ENCODE measurements at regions not wholly inside any gene's neighbourhood (a gene's known extent, or its start where the extent isn't known, plus 50 kb on each side); places are given as distances from the start of the nearest gene placed in this dataset.

GRCh38 chr14:82190742-82191141, 657.1 kb upstream of the SEL1L start:
- no peak for DNase-seq

- no peak for DNase-seq
Observed at GRCh38 chr14:82192387-82192786, 658.7 kb upstream of the SEL1L start.

GRCh38 chr14:82223276-82223675, 689.6 kb upstream of the SEL1L start:
- no peak for DNase-seq

- no peak for DNase-seq
Observed at GRCh38 chr14:82224610-82225009, 691.0 kb upstream of the SEL1L start.

- DNase-seq, result no peak
Observed at GRCh38 chr14:82230748-82231147, 697.1 kb upstream of the SEL1L start.

- no peak for DNase-seq
Observed at GRCh38 chr14:82238649-82239048, 705.0 kb upstream of the SEL1L start.

- no peak for DNase-seq
Observed at GRCh38 chr14:82239223-82239622, 705.6 kb upstream of the SEL1L start.

GRCh38 chr14:82244791-82245190, 711.1 kb upstream of the SEL1L start:
- no peak for DNase-seq

- DNase-seq, result no peak
Observed at GRCh38 chr14:82251494-82251893, 717.8 kb upstream of the SEL1L start.

GRCh38 chr14:82270286-82270685, 736.6 kb upstream of the SEL1L start:
- DNase-seq, result no peak

GRCh38 chr14:82298811-82299210, 765.2 kb upstream of the SEL1L start:
- no peak for DNase-seq

GRCh38 chr14:82309199-82309598, 775.5 kb upstream of the SEL1L start:
- no peak for DNase-seq

GRCh38 chr14:82313889-82314288, 780.2 kb upstream of the SEL1L start:
- no peak for DNase-seq

GRCh38 chr14:82328442-82328841, 794.8 kb upstream of the SEL1L start:
- DNase-seq, result no peak

GRCh38 chr14:82341261-82341810, 807.7 kb upstream of the SEL1L start:
- DNase-seq, result no peak

- no peak for DNase-seq
Observed at GRCh38 chr14:82342596-82342995, 808.9 kb upstream of the SEL1L start.

- DNase-seq, result no peak
Observed at GRCh38 chr14:82345184-82345583, 811.5 kb upstream of the SEL1L start.

GRCh38 chr14:82354126-82354525, 820.5 kb upstream of the SEL1L start:
- DNase-seq, result no peak

- no peak for DNase-seq
Observed at GRCh38 chr14:82359201-82359600, 825.5 kb upstream of the SEL1L start.

GRCh38 chr14:82362452-82362851, 828.8 kb upstream of the SEL1L start:
- DNase-seq, result no peak

GRCh38 chr14:82365471-82365870, 831.8 kb upstream of the SEL1L start:
- DNase-seq, result no peak

- DNase-seq, result no peak
Observed at GRCh38 chr14:82366803-82367202, 833.1 kb upstream of the SEL1L start.

GRCh38 chr14:82379291-82379690, 845.6 kb upstream of the SEL1L start:
- no peak for DNase-seq

GRCh38 chr14:82385048-82385447, 851.4 kb upstream of the SEL1L start:
- DNase-seq, result no peak

- DNase-seq, result no peak
Observed at GRCh38 chr14:82387699-82388098, 854.0 kb upstream of the SEL1L start.

GRCh38 chr14:82388488-82388887, 854.8 kb upstream of the SEL1L start:
- no peak for DNase-seq
